K562 (cell line): ENCODE measurements at regions not wholly inside any gene's neighbourhood (a gene's known extent, or its start where the extent isn't known, plus 50 kb on each side); places are given as distances from the start of the nearest gene placed in this dataset.

Source experiments
- ATAC-seq: fragments of 200-7000 bp; cut with Tn5 transposase; 3 replicates; pipeline ENCODE4 v1.9.1; 2020; ENCODE audit warnings: moderate library complexity
- BruUV-seq: library from RNA; stranded (reverse); fragments of 400-500 nt; replicated peaks from 2 replicates; lab custom pipeline; 2021; lab: Mats Ljungman, UMichigan
- CTCF ChIA-PET: fragments of 300-600 bp; formaldehyde crosslinking; extraction: SDS; loops from one replicate; lab custom pipeline; 2021; ENCODE audit warnings: low intra/inter-chr PET ratio; lab: Yijun Ruan, JAX
- POLR2A ChIA-PET: fragments of 300-600, 350-650 bp; sonication (Branson Sonifier 250); formaldehyde crosslinking; extraction: SDS; loops from one replicate; lab custom pipeline; 2021; ENCODE audit warnings: antibody characterized with exemption, inconsistent platforms; lab: Yijun Ruan, JAX
- DNase-seq, 4 experiments: peaks; one replicate each; pipeline versions ENCODE4 v3.0.0 to v3.0.0-alpha.2; 2011 to 2018; ENCODE audit warnings: low spot score in 3 of 4, mixed read lengths in 3 of 4; ENCODE audit errors: extremely low read depth in 1 of 4
- FAIRE-seq: peaks from 2 replicates; lab custom pipeline; 2011; peaks lifted over from hg19 to GRCh38; lab: Jason Lieb, UNC
- H2AFZ ChIP-seq: 2 replicates; pipeline ENCODE4 v1.6.0; 2011; ENCODE audit warnings: low read depth, low read length, control low read depth, inconsistent platforms
- H3K27ac ChIP-seq: fragments of 200-600 bp; 3 replicates; pipeline ENCODE4 v1.8.0; 2011; ENCODE audit warnings: low read depth, mild to moderate bottlenecking, control low read depth, inconsistent platforms, low read length, moderate library complexity, mixed read lengths; ENCODE audit errors: extremely low read depth
- H3K27me3 ChIP-seq, 2 experiments: fragments of 300-600 bp in 1 of 2; 2 replicates in 1 of 2; 3 replicates in 1 of 2; pipeline versions ENCODE4 v1.6.0 to v1.8.0; 2011; ENCODE audit warnings: inconsistent platforms in 2 of 2, low read length in 2 of 2, mild to moderate bottlenecking in 1 of 2, mixed read lengths in 1 of 2, moderate library complexity in 1 of 2; ENCODE audit not compliant: control insufficient read depth in 2 of 2, insufficient read depth in 2 of 2
- H3K36me3 ChIP-seq: fragments of 300-600 bp; 3 replicates; pipeline ENCODE4 v1.8.0; 2011; ENCODE audit warnings: mild to moderate bottlenecking, low read length, inconsistent platforms; ENCODE audit not compliant: control insufficient read depth, insufficient read depth
- H3K4me1 ChIP-seq, 2 experiments: fragments of 200-600 bp in 1 of 2; replicated peaks in 1 of 2; 2 replicates in 1 of 2; 3 replicates in 1 of 2; pipeline versions ENCODE4 v1.5.1 to v1.8.0; 2011; ENCODE audit warnings: inconsistent platforms in 2 of 2, low read length in 2 of 2, mild to moderate bottlenecking in 1 of 2, mixed read lengths in 1 of 2, moderate library complexity in 1 of 2; ENCODE audit not compliant: control insufficient read depth in 2 of 2, insufficient read depth in 2 of 2
- H3K4me2 ChIP-seq: 2 replicates; pipeline ENCODE4 v1.6.1; 2011; ENCODE audit warnings: low read length, control low read depth, inconsistent platforms, mixed read lengths; ENCODE audit not compliant: insufficient read depth
- H3K4me3 ChIP-seq: fragments of 200-600 bp; sonication (generic), shearing (Covaris generic); 2 replicates; pipeline ENCODE4 v1.5.1; 2016; ENCODE audit warnings: control low read depth, inconsistent platforms
- H3K79me2 ChIP-seq: fragments of 200-600 bp; 3 replicates; pipeline ENCODE4 v1.8.0; 2011; ENCODE audit warnings: low read length, inconsistent platforms; ENCODE audit not compliant: control insufficient read depth, insufficient read depth
- H3K9ac ChIP-seq, 2 experiments: 2 replicates each; pipeline versions ENCODE4 v1.6.0 to v1.6.1; 2011; ENCODE audit warnings: low read depth in 2 of 2, low read length in 2 of 2, control low read depth in 1 of 2, inconsistent platforms in 1 of 2, mild to moderate bottlenecking in 1 of 2, mixed read lengths in 1 of 2; ENCODE audit not compliant: insufficient read depth in 1 of 2
- H3K9me1 ChIP-seq: one replicate; pipeline ENCODE4 v1.6.0; 2011; ENCODE audit warnings: inconsistent platforms, mild to moderate bottlenecking, low read length, moderate library complexity; ENCODE audit not compliant: control insufficient read depth, insufficient read depth
- H3K9me3 ChIP-seq: replicated peaks from 2 replicates; pipeline ENCODE4 v1.5.1; 2011; ENCODE audit warnings: low read depth, low read length, inconsistent platforms; ENCODE audit not compliant: control insufficient read depth, insufficient read depth
- H4K20me1 ChIP-seq: replicated peaks from 2 replicates; pipeline ENCODE4 v1.6.1; 2011; ENCODE audit warnings: low read length, inconsistent platforms, mixed read lengths; ENCODE audit not compliant: control insufficient read depth, insufficient read depth
- ADNP ChIP-seq: fragments of 200-800 bp; sonication (Bioruptor generic); IDR thresholded peaks from 2 replicates; pipeline ENCODE4 v1.6.1; 2016; ENCODE audit warnings: missing genetic modification characterization, missing compliant biosample characterization
- ARNT ChIP-seq, 2 experiments: fragments of 450-650 bp; IDR thresholded peaks; 2 replicates each; pipeline ENCODE4 v1.6.1; 2016; ENCODE audit warnings: mild to moderate bottlenecking in 1 of 2
- CREB5 ChIP-seq: fragments of 250-450 bp; sonication (Bioruptor Pico); IDR thresholded peaks from 2 replicates; pipeline ENCODE4 v1.5.0; 2020; ENCODE audit warnings: mild to moderate bottlenecking
- FOSL1 ChIP-seq: fragments of 200-800 bp; sonication (Bioruptor generic); conservative IDR thresholded peaks from 2 replicates; pipeline ENCODE4 v1.6.1; 2016; ENCODE audit warnings: missing genetic modification characterization, missing compliant biosample characterization
- FOXM1 ChIP-seq, 2 experiments: fragments of 450-650 bp in 1 of 2; sonication (generic) in 1 of 2; formaldehyde crosslinking in 1 of 2; IDR thresholded peaks; 2 replicates each; pipeline versions ENCODE4 v1.6.1 to v1.9.0; 2017 to 2022; ENCODE audit warnings: low read depth in 2 of 2, mild to moderate bottlenecking in 2 of 2, missing genetic modification reagents in 1 of 2, moderate library complexity in 1 of 2
- HNRNPL ChIP-seq: fragments of 200-400 bp; formaldehyde crosslinking; IDR thresholded peaks from 2 replicates; pipeline ENCODE4 v1.6.1; 2017; ENCODE audit warnings: low read depth, mild to moderate bottlenecking, low read length
- POLR3A ChIP-seq: IDR thresholded peaks from 2 replicates; pipeline ENCODE4 v1.6.1; 2011; ENCODE audit warnings: borderline replicate concordance, mild to moderate bottlenecking, moderate library complexity; ENCODE audit not compliant: insufficient read length, insufficient read depth; ENCODE audit errors: extremely low read depth
- RAD21 ChIP-seq, 2 experiments: fragments of 250-450 bp in 1 of 2; fragments of 450-650 bp in 1 of 2; sonication (Bioruptor Pico) in 1 of 2; formaldehyde crosslinking in 1 of 2; IDR thresholded peaks in 1 of 2; conservative IDR thresholded peaks in 1 of 2; 2 replicates each; pipeline versions ENCODE4 v1.4.0 to v1.8.0; 2020 to 2022; ENCODE audit warnings: mild to moderate bottlenecking in 2 of 2, moderate library complexity in 1 of 2
- STAT6 ChIP-seq: sonication (generic); formaldehyde crosslinking; IDR thresholded peaks from 2 replicates; pipeline ENCODE4 v1.8.1; 2023; ENCODE audit warnings: mild to moderate bottlenecking, missing genetic modification reagents
- TEAD1 ChIP-seq, 2 experiments: fragments of 450-650 bp in 1 of 2; sonication (generic) in 1 of 2; formaldehyde crosslinking; IDR thresholded peaks; 2 replicates each; pipeline versions ENCODE4 v1.4.0 to v1.8.0; 2020 to 2022; ENCODE audit warnings: mild to moderate bottlenecking in 2 of 2, missing genetic modification reagents in 1 of 2
- ZBTB8A ChIP-seq: fragments of 450-650 bp; IDR thresholded peaks from 2 replicates; pipeline ENCODE4 v1.6.1; 2018; ENCODE audit warnings: mild to moderate bottlenecking, moderate library complexity; ENCODE audit not compliant: partially characterized antibody
- ZNF408 ChIP-seq: fragments of 250-450 bp; sonication (Bioruptor Pico); IDR thresholded peaks from 2 replicates; pipeline ENCODE4 v1.4.0; 2020; ENCODE audit warnings: low read depth, mild to moderate bottlenecking, moderate library complexity
- WGBS: fragments of 100-300 bp; shearing (Covaris generic); methylation state at CpG from one replicate; pipeline ENCODE4 v1.1.6; 2016; ENCODE audit warnings: low coverage, mixed read lengths; ENCODE audit not compliant: insufficient coverage; ENCODE audit errors: missing lambda C conversion rate; 5-methylcytosine and 5-hydroxymethylcytosine counted together
- in situ Hi-C: fragments of 300-500 bp; cut with MboI; formaldehyde crosslinking; loops from 4 replicates; pipeline ENCODE4 v1.15.0; 2018; ENCODE audit warnings: inconsistent platforms, mixed read lengths
- intact Hi-C: fragments of 100-400 bp; cut with micrococcal nuclease; formaldehyde crosslinking; loops from 2 replicates; pipeline ENCODE4 v1.14.2; 2022
- TF ChIP-seq, protein P1 (sequence below): sonication (generic); formaldehyde crosslinking; IDR thresholded peaks from 2 replicates; pipeline ENCODE4 v1.8.0; 2023; ENCODE audit warnings: mild to moderate bottlenecking, missing genetic modification reagents

- intact Hi-C loops, result no loop called here
- Histone ChIP-seq H3K9ac (no peak overlapping the region), H3K4me3 (no peak overlapping the region), H3K27ac (no peak overlapping the region), H3K36me3 (no peaks in the 10 kb centered on the region), H4K20me1 (0 out of 2 replicates have a peak, but pooled peaks cover 3% of the 10 kb centered on the region), H3K27me3 (peaks cover 6 to 33% of the 10 kb centered on the region in 2 experiments; a peak in 3 of 5 replicates), H3K9me3 (no peaks in the 10 kb centered on the region), H2AFZ (no peak overlapping the region), H3K79me2 (no peaks in the 10 kb centered on the region), H3K4me2 (no peak overlapping the region), H3K9me1 (no peaks in the 10 kb centered on the region), H3K4me1 (no peaks in the 10 kb centered on the region; a peak in 1 of 5 replicates)
- BruUV-seq, result no TSS peak
- FAIRE-seq (no peak), DNase-seq (no peak), ATAC-seq (no peak)
- CTCF ChIA-PET, result no interaction called here
- no peak for TF ChIP-seq FOXM1 (IDR thresholded peaks at IDR 0.05; ENCODE audit: low read depth)
- TF ChIP-seq FOXM1 (CRISPR knock-in tag; IDR thresholded peaks at IDR 0.05; ENCODE audit: low read depth), result no peak
- TF ChIP-seq ZBTB8A, result no peak
- TF ChIP-seq ARNT (IDR thresholded peaks at IDR 0.05), result no peak
- TF ChIP-seq STAT6 (CRISPR knock-in tag), result no peak
- TF ChIP-seq ZNF408 (CRISPR knock-in tag), result no peak
- TF ChIP-seq RAD21 (CRISPR knock-in tag; conservative IDR thresholded peaks at IDR 0.05 in 1 of 2, IDR thresholded peaks at IDR 0.05 in 1 of 2), result no peak
- TF ChIP-seq, protein P1, sequence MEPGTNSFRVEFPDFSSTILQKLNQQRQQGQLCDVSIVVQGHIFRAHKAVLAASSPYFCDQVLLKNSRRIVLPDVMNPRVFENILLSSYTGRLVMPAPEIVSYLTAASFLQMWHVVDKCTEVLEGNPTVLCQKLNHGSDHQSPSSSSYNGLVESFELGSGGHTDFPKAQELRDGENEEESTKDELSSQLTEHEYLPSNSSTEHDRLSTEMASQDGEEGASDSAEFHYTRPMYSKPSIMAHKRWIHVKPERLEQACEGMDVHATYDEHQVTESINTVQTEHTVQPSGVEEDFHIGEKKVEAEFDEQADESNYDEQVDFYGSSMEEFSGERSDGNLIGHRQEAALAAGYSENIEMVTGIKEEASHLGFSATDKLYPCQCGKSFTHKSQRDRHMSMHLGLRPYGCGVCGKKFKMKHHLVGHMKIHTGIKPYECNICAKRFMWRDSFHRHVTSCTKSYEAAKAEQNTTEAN (CRISPR knock-in tag), result no peak
- TF ChIP-seq FOSL1 (tag), result no peak
- no peak for TF ChIP-seq CREB5 (CRISPR knock-in tag)
- TF ChIP-seq HNRNPL, result no peak
- no peak for TF ChIP-seq TEAD1 (CRISPR knock-in tag; IDR thresholded peaks at IDR 0.05)
- TF ChIP-seq ADNP (tag), result no peak
- TF ChIP-seq POLR3A, result no peak
- POLR2A ChIA-PET, result no interaction called here
- in situ Hi-C loops, result no loop called here
- 0% methylated on average over 5 of the region's 5 CpGs for WGBS
Measured at GRCh38 chr15:31151301-31152233, 50.0 kb upstream of the TRPM1 start.
